HG03196 (cell line): ENCODE measurements at regions not wholly inside any gene's neighbourhood (a gene's known extent, or its start where the extent isn't known, plus 50 kb on each side); places are given as distances from the start of the nearest gene placed in this dataset.
"Not testable (repeated sequence)": the region's sequence is repeated elsewhere in the genome, so short reads cannot be mapped to it uniquely, and the experiment has no call there.

ENCODE experiments used
- ATAC-seq: cut with Tn5 transposase; IDR thresholded peaks from one replicate; pipeline ENCODE4 v1.9.1; 2021; ENCODE audit not compliant: unreplicated experiment

GRCh38 chr6:150495126-150495525 is 104.6 kb upstream of the PLEKHG1 start:
- no peak for ATAC-seq

GRCh38 chr6:150496629-150497028 is 103.1 kb upstream of the PLEKHG1 start:
- no peak for ATAC-seq

- no peak for ATAC-seq
Measured at GRCh38 chr6:150499882-150500312, 99.8 kb upstream of the PLEKHG1 start.

GRCh38 chr6:150500568-150500967 is 99.1 kb upstream of the PLEKHG1 start:
- not testable (repeated sequence) for ATAC-seq

- no peak for ATAC-seq
Measured at GRCh38 chr6:150503041-150503440, 96.6 kb upstream of the PLEKHG1 start.

GRCh38 chr6:150503586-150504339 is 95.9 kb upstream of the PLEKHG1 start:
- no peak for ATAC-seq

GRCh38 chr6:150507361-150507760 is 92.3 kb upstream of the PLEKHG1 start:
- ATAC-seq, result not testable (repeated sequence)

GRCh38 chr6:150510576-150510975 is 89.1 kb upstream of the PLEKHG1 start:
- ATAC-seq, result no peak

- no peak for ATAC-seq
Measured at GRCh38 chr6:150511313-150511712, 88.4 kb upstream of the PLEKHG1 start.

- ATAC-seq, result no peak
Measured at GRCh38 chr6:150514806-150515380, 84.8 kb upstream of the PLEKHG1 start.

- ATAC-seq, result no peak
Measured at GRCh38 chr6:150516199-150516598, 83.5 kb upstream of the PLEKHG1 start.

- ATAC-seq, result no peak
Measured at GRCh38 chr6:150517175-150517574, 82.5 kb upstream of the PLEKHG1 start.

GRCh38 chr6:150521482-150521881 is 78.2 kb upstream of the PLEKHG1 start:
- no peak for ATAC-seq

GRCh38 chr6:150523216-150523615 is 76.5 kb upstream of the PLEKHG1 start:
- not testable (repeated sequence) for ATAC-seq

GRCh38 chr6:150525300-150525699 is 74.4 kb upstream of the PLEKHG1 start:
- ATAC-seq, result no peak

- ATAC-seq, result no peak
Measured at GRCh38 chr6:150527100-150527499, 72.6 kb upstream of the PLEKHG1 start.

- no peak for ATAC-seq
Measured at GRCh38 chr6:150528648-150529285, 70.9 kb upstream of the PLEKHG1 start.

GRCh38 chr6:150529646-150530045 is 70.0 kb upstream of the PLEKHG1 start:
- no peak for ATAC-seq

- ATAC-seq, result no peak
Measured at GRCh38 chr6:150531957-150532356, 67.7 kb upstream of the PLEKHG1 start.

- ATAC-seq, result no peak
Measured at GRCh38 chr6:150534553-150534952, 65.1 kb upstream of the PLEKHG1 start.

- no peak for ATAC-seq
Measured at GRCh38 chr6:150535151-150535804, 64.4 kb upstream of the PLEKHG1 start.

GRCh38 chr6:150535818-150536220 is 63.9 kb upstream of the PLEKHG1 start:
- no peak for ATAC-seq
